ENCODE measurements at regions not wholly inside any gene's neighbourhood (a gene's known extent, or its start where the extent isn't known, plus 50 kb on each side); places are given as distances from the start of the nearest gene placed in this dataset.

DNA sequence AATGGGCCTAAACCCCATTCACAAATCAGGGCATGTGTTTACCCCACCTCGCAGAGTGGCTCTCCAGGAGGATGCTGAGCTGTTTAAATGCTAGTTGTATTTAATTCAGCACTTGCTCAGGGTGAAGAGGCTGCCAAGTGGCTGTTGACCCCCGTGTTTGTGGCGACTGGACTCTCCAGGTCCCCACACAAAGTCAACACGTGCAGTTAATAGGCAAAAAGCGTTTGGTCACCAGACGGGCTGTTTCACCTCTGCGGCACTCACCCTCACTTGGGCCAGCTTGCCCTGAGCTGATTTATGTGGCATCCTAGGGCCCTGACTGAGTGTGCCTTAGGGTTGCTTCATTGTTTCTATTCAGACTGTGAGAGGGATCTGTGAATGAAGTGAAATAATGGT, 152.3 kb downstream of the GAS1 start:
- no peak for DNase-seq

DNA sequence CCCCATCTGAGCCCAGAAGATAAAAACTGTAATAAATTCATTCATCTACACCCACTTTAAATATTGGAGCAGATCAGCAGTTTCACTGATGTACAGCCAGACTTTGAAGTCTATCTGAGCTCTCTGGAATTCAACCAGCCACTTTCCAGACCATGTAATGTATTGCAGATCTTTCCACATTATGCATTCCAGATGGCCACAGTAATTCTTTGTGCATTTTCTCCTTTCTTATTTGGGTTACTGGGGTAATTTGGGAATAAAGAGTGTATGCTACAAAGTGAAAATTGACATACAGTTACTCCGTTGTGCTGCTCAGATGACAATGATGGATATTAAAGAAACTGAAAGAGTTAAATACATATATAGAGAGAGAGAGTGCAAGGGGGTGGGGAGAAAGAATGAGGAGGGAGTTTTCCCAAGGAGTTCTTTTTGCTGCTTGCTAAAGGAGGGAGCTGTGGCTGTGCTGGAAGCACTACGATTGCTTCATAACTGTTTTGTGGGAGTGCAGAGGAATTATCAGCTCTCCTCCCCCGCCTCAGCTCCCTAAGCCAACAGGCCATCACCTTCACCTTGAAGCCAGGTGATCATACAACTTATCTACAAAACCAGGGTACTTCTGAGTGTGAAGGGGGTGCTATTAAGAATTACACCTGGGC, 152.8 kb downstream of the GAS1 start:
- DNase-seq = no peak

DNA sequence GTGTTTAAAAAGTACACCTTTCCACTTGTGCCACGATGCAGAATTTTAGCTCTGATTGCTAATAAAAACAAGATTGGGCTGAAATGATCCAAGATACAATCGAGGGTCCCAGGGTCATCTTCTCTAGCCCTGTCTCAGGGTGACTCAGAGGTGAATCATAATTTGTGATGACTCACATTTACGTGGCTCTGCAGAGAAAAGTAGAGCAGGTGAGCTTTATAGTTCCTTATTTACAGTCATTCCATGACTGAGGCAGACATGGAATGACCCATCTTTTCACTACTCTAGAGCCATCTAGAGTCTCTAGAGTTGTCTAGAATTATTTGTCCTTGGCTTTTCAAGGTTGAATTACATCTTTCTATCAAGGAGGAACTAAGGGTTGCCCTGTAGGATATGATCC, 155.2 kb downstream of the GAS1 start:
- no peak for DNase-seq

DNA sequence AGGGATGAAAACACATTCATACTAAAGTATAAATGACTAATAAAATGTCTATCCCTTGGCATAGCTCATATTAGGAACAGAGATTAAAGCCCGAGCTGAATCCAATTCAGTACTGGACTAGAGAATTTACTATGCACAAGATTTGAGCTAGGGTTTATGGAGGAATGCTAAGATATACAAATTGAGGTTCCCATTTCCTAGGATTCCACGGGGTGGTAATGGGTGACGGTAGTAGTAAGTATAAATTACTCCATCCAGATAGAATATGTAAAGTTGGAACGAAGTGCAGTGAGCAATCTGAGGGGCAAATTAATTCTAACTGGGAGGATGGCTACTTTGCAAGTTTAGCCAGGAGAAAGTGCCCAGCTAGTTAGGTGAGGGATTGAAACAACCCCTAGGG, 156.5 kb downstream of the GAS1 start:
- DNase-seq = no peak

DNA sequence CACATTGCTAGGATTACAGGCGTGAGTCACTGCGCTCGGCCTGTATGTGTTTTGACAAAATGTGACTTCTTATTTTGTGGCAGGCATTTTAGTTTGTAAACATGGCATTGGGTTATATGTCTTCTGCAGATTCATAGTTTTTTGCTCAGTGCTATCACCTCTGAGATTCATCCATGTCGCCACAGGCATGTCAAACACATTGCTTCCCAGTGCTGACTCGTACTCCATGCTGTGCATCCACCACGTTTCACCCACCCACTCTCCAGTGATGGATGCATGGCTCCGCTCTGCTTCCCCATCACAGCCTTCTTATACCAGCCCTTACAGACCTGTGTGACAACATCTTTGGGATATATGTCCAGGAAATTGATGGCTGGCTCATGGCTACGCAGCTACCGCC, 158.8 kb downstream of the GAS1 start:
- DNase-seq = no peak

DNA sequence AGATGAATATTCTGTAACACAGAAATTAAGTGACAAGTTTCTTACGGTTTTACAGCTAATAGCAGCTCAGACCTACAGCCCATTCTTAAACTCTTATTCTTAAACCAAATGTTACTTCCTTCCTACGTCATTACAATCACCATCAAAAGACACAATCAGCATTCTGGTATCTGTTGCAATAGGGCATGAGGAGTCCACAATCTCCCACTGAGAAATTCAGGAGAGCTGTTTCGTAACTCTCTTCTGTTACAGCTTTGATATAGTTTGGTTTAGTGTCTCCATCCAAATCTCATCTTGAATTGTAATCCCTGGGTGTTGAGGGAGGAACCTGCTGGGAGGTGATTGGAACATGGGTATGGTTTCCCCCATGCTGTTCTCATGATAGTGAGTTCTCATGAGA, 163.4 kb downstream of the GAS1 start:
- DNase-seq = no peak

DNA sequence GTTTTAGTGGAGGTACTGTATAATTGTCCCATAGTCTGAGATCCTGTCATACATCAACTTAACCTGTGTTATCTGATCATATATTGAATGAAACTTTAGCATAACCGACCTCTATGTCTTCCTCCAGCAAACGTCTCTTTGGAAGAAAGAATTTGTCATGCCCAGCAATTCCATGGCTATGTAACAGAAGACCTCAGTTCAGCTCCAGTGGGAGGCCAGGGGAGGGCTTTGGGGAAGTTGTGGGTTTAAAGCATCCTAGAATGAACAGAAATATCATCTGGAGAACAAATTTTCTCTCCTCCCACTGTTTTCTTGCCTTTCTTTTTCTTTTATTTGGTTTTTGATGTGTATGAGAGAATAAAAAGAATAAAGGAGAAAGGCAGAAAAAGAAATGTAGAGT, 164.5 kb downstream of the GAS1 start:
- DNase-seq = no peak

DNA sequence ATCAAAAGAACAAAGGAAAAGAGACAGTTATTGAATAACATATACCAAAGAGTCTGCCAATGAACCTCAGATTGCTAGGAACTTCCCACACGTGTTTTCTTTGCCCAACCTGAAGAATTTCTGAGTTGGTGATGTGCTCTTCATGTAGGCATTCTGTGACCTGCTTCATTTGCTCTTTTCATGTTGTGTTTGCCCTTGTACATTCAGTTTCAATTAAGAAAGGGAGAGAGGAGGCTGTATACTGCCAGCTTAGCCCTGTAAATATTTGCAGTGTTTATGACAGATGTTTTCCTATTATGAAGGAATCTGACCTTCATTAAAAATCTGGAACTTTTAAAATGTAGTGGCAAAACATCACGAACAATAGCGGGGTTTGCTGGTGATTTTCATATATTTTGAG, 168.5 kb downstream of the GAS1 start:
- DNase-seq = no peak

DNA sequence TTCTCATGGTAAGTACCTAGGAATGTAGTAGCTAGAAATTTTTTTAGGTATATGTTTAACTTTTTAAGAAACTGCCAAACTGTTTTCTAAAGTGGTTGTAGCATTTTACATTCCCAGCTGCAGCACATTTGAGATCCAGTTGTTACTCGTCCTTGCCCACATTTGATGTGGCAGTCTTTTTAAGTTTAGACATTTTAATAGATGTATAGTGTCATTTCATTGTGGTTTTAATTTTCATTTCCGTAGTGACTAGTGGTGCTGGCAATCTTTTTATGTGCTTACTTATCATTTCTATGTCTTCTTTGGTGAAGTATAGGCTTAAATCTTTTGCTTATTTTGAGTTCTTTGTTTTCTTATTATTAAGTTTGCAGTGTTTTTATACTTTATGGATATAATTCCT, 171.6 kb downstream of the GAS1 start:
- no peak for DNase-seq

DNA sequence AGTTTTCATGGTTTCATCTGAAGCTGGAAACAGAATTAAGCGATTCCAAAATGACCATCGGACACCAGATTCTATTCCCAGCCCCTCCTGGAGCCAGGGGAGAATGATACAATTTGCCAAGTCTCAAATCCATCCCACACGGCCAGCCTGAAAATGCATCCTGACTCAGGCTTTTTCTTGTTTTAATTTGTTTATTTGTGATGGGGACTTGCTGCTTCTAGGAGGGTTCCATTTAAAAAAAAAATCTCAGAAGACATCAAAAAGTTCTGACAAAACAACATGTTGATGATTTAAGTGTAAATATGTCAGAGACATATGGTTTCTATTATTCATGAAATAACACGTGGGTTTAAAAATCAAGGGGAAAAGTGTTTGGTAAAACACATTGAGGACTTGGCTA, 173.2 kb downstream of the GAS1 start:
- no peak for DNase-seq

DNA sequence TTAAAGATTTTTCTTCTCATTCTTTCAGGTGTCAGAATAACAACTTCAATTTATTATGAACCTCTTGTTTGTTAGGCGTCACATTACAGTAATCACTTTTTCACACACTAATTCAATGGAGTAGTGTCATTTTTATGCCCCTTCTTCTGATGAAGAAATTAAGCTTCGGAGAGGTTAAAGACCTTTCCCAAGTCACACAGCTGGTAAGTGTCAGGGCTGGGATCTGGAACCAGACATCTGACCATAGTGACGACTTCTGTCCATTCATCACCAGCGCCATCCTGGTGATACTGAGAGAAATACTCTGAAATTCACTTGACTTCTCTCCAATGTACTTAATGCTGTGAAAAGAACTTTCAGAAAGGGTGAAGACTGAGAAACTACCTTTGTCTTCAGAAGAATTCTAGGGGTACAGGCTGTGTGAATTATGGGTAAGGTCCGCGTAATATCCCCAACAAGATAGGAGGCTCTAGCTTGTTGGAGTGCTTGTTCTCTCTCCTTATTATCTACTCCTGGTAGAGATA, 173.8 kb downstream of the GAS1 start:
- DNase-seq = no peak

DNA sequence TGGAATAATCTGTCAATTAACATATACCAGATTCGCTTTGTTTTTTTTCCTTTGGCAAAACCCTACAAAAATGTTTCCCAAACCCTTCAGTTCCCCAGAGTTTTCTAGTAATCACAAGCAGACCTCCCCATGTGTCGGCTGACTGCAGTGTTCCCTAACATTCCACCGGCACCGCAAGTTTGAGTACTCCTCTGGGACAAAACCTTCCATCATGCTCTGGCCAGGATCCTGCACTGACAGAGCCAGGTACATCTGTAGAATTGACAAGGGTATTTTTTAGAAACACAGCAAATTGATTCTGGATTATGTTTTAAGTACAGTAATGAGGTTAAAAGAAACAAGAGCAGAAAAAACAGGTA, 174.7 kb downstream of the GAS1 start:
- DNase-seq = no peak

DNA sequence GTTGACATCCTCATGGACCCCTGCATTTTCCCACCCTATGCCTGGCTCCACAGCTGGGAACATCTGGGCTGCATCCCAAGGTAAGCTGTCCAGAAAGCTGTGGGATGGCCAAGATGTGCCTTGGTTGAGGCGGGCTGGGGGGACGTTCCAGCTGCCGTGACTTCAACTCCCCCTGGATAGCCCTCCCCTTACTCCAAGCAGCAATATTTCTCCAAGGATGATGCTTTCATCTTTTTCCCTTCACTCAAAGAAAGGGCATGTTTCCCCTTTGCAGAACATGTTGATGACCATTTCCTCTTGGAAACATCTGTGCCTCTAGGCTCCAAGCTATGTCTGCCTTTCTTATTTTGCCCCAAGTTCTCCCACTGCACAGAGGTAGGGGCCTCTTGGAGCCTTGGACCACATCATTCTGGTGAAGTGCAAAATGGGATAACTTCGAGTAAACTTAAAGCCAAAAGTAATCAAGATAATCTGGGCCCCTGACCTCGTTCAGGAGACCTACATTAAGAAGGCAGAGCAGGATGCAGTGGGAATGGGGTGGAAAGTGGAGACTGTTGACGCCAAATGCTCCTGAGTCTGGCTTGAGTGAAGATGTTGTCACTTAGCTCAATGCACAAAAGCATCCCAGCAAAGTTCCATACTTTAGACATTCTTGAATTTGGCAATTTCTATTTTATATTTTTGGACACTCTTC, 175.2 kb downstream of the GAS1 start:
- DNase-seq = no peak

DNA sequence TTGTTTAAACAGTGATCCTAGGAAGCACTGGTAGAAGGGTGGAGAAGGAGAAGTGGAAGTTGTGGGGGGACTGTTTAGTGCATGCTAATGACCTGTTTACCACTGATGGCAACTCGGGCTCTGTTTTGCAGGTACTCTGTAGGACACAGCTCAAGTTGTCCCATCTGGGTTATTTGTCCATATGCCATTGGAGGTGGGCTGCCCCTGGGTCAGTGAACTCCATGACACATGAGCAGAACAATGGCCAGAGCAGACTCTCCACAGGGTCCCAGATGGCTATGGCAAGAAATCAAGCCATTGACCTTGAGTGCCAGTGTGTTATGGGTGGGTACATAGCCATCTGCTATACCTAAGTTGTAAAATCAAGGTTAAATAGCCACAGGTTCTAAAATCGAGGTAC, 175.9 kb downstream of the GAS1 start:
- no peak for DNase-seq

DNA sequence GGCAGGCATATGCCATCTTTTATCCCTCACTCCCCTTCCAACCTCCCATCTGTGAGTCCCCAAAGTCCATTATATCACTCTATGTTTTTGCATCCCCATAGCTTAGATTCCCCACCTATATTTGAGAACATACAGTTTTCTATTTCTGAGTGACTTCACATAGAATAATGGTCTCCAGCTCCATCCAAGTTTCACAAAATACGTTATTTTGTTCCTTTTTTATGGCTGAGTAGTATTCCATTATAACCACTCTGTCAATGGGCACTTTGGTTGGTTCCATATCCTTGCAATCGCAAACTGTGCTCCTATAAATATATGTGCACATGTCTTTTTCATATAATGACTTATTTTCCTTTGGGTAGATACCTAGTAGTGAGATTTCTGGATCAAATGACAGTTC, 178.6 kb downstream of the GAS1 start:
- DNase-seq = no peak

DNA sequence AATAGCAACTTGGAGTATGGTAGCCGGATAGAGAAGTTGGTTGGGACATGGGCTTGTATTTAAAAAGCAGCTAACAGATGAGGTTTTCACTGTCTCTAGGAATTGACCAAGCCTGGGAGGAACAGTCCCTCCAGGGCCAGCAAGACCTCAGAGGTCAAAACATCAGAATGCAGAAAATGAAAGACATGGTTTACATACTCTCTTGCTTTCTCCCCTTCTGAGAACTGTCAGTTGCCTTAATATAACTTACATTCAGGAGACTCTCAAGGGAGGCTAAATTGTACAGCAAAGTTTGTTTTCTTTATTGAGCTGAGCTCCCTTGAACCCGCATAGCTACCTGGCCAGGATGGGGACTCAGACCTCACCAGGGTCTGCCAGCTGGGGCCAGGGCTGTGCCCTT, 179.3 kb downstream of the GAS1 start:
- DNase-seq = no peak

DNA sequence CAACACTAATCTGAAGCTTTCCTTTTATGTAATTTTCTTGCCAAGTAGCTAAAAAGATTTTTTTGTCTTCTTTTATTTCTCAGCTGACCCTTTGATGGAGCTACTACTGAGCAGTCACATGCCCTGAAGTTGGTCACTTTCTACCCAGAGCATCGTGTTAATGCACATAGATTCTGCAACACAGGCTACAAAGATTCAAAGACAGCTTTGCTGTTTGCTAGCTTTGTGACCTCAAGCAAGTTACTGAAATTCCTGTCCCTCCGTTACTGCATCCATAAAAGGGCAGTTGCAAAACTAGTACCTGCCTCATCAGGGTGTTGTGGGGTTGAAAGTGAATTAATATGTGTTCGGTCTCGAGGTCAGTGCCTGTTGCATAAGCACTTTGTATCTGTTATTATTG, 179.9 kb downstream of the GAS1 start:
- no peak for DNase-seq

DNA sequence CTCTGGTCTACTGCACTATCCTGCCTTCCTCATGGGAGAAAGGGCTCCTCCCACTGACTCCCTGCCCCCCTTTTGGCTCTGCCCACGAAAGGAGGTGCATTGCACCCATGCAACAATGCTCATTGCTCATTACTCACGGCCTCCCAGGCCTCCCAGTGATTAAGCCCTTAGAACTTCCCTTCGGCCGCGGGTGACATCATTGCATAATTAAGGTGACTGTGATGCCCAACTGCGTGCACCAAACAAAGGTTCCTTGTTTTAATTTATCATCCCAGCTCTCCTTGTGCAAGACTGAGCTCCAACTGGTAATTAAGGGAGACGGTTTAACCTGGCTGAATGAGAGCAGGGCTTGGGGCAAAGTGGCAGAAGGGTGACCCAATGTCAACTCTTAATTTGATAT, 180.4 kb downstream of the GAS1 start:
- DNase-seq = peak; percentile 13

DNA sequence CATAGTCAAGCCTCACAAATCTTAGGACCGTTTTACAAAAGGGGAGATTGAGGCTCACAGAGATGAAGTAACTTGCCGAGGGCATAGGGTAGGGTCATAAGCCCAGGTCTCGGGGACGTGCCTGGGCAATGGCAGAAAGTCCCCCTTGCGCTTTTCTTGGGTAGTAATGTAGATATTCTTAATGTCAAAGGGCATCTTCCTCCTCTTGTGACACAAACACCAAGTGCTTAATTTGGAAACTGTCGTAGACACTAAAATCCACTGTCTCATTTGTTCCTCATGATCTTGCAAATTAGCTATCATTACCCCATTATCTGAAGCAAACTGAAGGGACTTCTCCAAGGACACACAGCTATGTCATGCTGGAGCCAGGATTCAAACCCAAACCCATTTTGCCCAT, 180.8 kb downstream of the GAS1 start:
- no peak for DNase-seq

DNA sequence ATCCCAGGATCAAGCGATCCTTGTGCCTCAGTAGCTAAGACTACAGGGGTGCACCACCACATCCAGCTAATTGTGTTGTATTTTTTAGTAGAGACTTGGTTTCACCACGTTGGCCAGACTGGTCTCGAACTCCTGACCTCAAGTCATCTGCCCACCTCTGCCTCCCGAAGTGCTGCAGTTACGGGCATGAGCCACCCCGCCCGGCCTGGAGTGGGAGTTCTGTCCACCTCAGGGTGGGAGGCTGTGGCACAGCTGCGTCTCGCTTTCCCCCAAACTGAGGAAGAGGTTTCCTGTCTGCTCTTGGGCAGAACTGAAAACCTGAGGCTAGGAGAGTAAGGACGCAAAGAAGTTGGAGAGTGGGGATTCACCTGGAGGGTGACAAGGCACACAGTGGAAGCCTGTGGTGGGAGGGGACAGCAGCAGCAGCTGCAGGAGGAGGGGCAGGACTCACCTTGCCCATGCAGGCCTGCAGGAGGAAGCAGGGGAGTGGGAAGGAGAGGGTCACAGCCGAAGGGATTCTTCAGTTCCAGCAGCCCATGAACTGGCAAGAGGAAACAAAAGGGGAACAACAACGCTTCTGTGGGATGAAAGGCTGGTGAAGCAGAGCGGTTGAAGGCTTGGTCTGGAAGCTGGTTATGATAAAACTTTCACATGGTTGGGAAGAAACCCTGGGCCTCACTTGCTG, 181.4 kb downstream of the GAS1 start:
- DNase-seq = no peak

DNA sequence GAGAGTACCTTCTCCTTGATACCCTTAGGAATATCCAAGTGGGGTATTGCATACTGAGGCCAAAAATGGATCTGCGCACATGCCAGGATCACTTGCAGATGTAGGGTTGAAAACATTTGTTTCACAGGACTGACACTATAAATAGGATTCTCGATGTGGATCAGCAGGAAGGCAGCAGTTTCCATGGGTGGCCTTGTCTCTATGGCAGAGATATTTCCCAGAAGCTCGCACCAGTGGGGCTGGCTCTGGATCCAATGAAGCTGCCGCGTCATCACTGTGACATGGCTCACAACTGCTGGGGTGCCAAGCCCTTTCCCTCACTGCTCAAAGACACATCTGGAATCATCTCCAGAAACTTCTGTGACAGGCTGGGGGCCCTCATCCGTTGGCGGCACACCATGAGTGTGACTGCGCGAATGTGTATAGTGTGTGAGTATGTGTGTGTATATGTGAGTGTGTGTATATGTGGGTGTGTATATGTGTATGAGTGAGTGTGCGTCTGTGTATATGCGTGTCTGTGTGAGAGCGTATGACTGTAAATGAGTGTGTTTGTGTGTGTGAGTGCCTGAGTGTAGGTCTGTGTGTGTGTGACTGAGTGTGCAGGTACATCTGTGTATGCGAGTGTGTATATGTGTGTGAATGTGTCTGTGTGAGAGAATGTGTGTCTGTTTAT, 182.5 kb downstream of the GAS1 start:
- no peak for DNase-seq

DNA sequence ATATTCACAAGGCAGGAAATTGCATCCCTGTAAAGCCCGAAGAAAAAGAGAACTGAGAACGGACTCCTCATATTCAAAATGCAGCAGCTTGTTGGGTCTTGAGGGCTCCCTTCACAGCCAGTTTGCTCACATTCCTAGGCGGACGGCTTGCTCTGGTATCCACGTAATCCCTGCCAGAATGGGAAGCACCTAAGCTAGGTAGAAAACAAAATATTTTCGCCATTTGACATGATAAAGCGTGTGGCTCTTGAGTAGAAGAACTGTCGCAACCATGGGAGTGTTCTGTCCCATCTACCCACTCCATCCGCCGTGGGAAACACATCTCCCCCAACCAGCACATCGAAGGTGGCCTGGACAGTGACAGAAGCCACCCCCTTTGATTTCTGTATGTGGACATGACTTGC, 183.1 kb downstream of the GAS1 start:
- DNase-seq = no peak

DNA sequence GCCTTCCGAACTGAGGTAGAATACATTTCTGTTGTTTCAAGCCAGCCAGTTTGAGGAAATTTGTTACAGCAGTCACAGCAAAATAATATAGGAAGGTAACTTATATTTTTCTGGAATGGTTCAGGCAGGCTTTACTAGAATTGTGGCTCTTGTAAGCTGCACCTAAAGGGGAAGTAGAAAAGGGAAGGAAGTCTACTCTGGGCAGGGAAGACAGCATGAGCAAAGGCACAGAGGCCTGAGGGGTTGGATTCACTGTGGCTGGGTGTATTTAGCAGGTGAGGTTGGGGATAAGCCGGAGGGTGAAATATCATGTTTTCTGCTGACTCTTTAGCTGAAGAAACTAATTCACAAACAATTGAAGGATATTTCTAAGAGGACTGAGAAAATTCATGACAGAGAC, 183.5 kb downstream of the GAS1 start:
- DNase-seq = no peak

DNA sequence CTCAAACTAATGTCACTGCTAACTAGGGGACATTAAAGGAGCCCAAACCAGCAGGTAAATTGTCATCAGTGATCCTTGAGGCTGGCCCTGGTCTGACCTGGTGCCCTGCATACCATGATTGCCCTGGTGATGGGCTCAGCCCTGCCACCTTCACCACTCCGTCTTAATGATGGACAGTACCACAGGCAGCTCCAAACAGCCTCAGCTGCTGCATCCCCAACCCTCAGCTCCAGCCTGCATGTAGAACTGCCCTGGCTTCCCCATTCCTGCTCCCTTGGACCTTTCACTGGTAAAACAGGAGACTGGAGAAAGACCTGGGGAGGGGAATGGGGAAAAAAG, 190.0 kb downstream of the GAS1 start:
- DNase-seq = no peak

Measured in CD4-positive, alpha-beta T cell treated with Interleukin-21 for 1 hour (primary cell).